B cell (primary cell): ENCODE measurements at regions not wholly inside any gene's neighbourhood (a gene's known extent, or its start where the extent isn't known, plus 50 kb on each side); places are given as distances from the start of the nearest gene placed in this dataset.

Experiments used
- ATAC-seq: fragments of 200-7000 bp; cut with Tn5 transposase; one replicate; pipeline ENCODE4 v1.10.0; 2021; ENCODE audit warnings: low read depth, mild to moderate bottlenecking, moderate number of reproducible peaks, moderate library complexity
- CTCF ChIA-PET: fragments of 350-600 bp; sonication (Branson Sonifier 250); formaldehyde crosslinking; loops from one replicate; lab custom pipeline; 2021; ENCODE audit warnings: antibody characterized with exemption, inconsistent platforms; lab: Charles Lee
- POLR2A ChIA-PET: fragments of 350-600 bp; sonication (Branson Sonifier 250); formaldehyde crosslinking; loops from one replicate; lab custom pipeline; 2021; ENCODE audit warnings: antibody characterized with exemption; lab: Charles Lee
- DNase-seq: peaks from one replicate; pipeline ENCODE4 v3.0.0; 2013
- H2AFZ ChIP-seq: 2 replicates; pipeline ENCODE4 v1.6.1; 2012; ENCODE audit warnings: mild to moderate bottlenecking, low read depth, low read length; ENCODE audit not compliant: insufficient read depth, poor library complexity, severe bottlenecking
- H3K27ac ChIP-seq, 2 donors: 1 replicate in 1 of 2; 2 replicates in 1 of 2; pipeline ENCODE4 v1.5.1; 2012 to 2013; ENCODE audit warnings: low read length in 2 of 2, mild to moderate bottlenecking in 2 of 2, moderate library complexity in 1 of 2
- H3K27me3 ChIP-seq, 4 experiments: fragments of 200-600 bp in 1 of 4; sonication (generic) in 1 of 4; replicated peaks in 1 of 4; 1 replicate in 2 of 4; 2 replicates in 2 of 4; pipeline versions ENCODE4 v1.6.1 to v1.7.0; 2013 to 2016; ENCODE audit warnings: low read length in 3 of 4, mild to moderate bottlenecking in 2 of 4, mixed read lengths in 1 of 4, moderate library complexity in 1 of 4; ENCODE audit not compliant: insufficient read depth in 4 of 4, control insufficient read depth in 3 of 4; ENCODE audit errors: control extremely low read depth in 1 of 4
- H3K36me3 ChIP-seq, 2 experiments: replicated peaks in 1 of 2; 1 replicate in 1 of 2; 2 replicates in 1 of 2; pipeline versions ENCODE4 v1.6.1 to v1.7.1; 2013; ENCODE audit warnings: low read length in 1 of 2; ENCODE audit not compliant: insufficient read depth in 2 of 2, control insufficient read depth in 1 of 2; ENCODE audit errors: control extremely low read depth in 1 of 2, extremely low read depth in 1 of 2
- H3K4me1 ChIP-seq, 2 donors: fragments of 200-600 bp in 1 of 2; sonication (generic) in 1 of 2; 1 replicate in 1 of 2; 2 replicates in 1 of 2; pipeline versions ENCODE4 v1.5.1 to v1.6.1; 2013 to 2017; ENCODE audit warnings: low read length in 2 of 2; ENCODE audit not compliant: control insufficient read depth in 2 of 2, insufficient read depth in 2 of 2
- H3K4me2 ChIP-seq: replicated peaks from 2 replicates; pipeline ENCODE3; 2012; ENCODE audit warnings: mild to moderate bottlenecking, low read depth, low read length; ENCODE audit not compliant: poor library complexity, severe bottlenecking
- H3K4me3 ChIP-seq, 5 experiments: fragments of 200-600 bp in 1 of 5; sonication (generic) in 1 of 5; 1 replicate in 3 of 5; 2 replicates in 2 of 5; pipeline versions ENCODE4 v1.5.1 to v1.7.0; 2011 to 2016; ENCODE audit warnings: low read length in 4 of 5, mild to moderate bottlenecking in 4 of 5, low read depth in 2 of 5, control low read depth in 1 of 5, moderate library complexity in 1 of 5; ENCODE audit not compliant: insufficient read depth in 1 of 5; ENCODE audit errors: control extremely low read depth in 1 of 5, extremely low read depth in 1 of 5
- H3K79me2 ChIP-seq: fragments of 200-600 bp; sonication (generic); one replicate; pipeline ENCODE4 v1.6.0; 2016; ENCODE audit warnings: low read length; ENCODE audit not compliant: control insufficient read depth, insufficient read depth
- H3K9ac ChIP-seq: fragments of 200-600 bp; sonication (generic); 2 replicates; pipeline ENCODE4 v1.6.1; 2017; ENCODE audit warnings: mild to moderate bottlenecking, low read length, moderate library complexity
- H3K9me3 ChIP-seq, 3 donors: one replicate each; pipeline versions ENCODE4 v1.6.1 to v1.7.1; 2013; ENCODE audit warnings: low read length in 2 of 3; ENCODE audit not compliant: control insufficient read depth in 2 of 3, insufficient read depth in 1 of 3; ENCODE audit errors: control extremely low read depth in 1 of 3
- H4K20me1 ChIP-seq: 2 replicates; pipeline ENCODE4 v1.6.0; 2012; ENCODE audit warnings: mild to moderate bottlenecking, low read length; ENCODE audit not compliant: insufficient read depth, control insufficient read depth, poor library complexity, severe bottlenecking
- H3K27ac Mint-ChIP-seq: one replicate; pipeline ENCODE4 v1.8.0; 2021; ENCODE audit warnings: mixed read lengths
- H3K27me3 Mint-ChIP-seq: one replicate; pipeline ENCODE4 v1.8.0; 2021; ENCODE audit warnings: mixed read lengths
- H3K4me1 Mint-ChIP-seq: one replicate; pipeline ENCODE4 v1.8.0; 2021; ENCODE audit warnings: mixed read lengths
- H3K4me3 Mint-ChIP-seq: one replicate; pipeline ENCODE4 v1.8.0; 2021; ENCODE audit warnings: mixed read lengths
- H3K9me3 Mint-ChIP-seq: one replicate; pipeline ENCODE4 v1.8.0; 2022; ENCODE audit warnings: mixed read lengths; ENCODE audit not compliant: insufficient read depth
- CTCF ChIP-seq: fragments of 200-600 bp; IDR thresholded peaks from one replicate; pipeline ENCODE4 v1.8.0; 2022; ENCODE audit warnings: antibody characterized with exemption, mild to moderate bottlenecking
- EZH2 ChIP-seq: IDR thresholded peaks from 2 replicates; pipeline ENCODE4 v1.6.1; 2012; ENCODE audit warnings: borderline replicate concordance, low read depth, mild to moderate bottlenecking, moderate library complexity, low read length; ENCODE audit not compliant: insufficient read depth, poor library complexity, severe bottlenecking
- WGBS: methylation state at CpG from one replicate; pipeline ENCODE4 v1.1.5; 2013; ENCODE audit warnings: missing lambda C conversion rate; ENCODE audit not compliant: insufficient coverage; 5-methylcytosine and 5-hydroxymethylcytosine counted together
- intact Hi-C: fragments of 100-400 bp; cut with micrococcal nuclease; formaldehyde crosslinking; loops from one replicate; pipeline ENCODE4 v1.10.0; 2022

GRCh38 chr5:74314906-74315305 lies 325.6 kb downstream of the ENC1 start:
- Histone ChIP-seq H3K4me3 (no peak overlapping the region), H3K36me3 (no peaks in the 10 kb centered on the region), H3K27ac (no peak overlapping the region), H4K20me1 (no peaks in the 10 kb centered on the region), H3K79me2 (no peaks in the 10 kb centered on the region), H2AFZ (no peak overlapping the region), H3K4me2 (no peak overlapping the region), H3K9ac (no peak overlapping the region), H3K4me1 (no peaks in the 10 kb centered on the region), H3K9me3 (no peaks in the 10 kb centered on the region), H3K27me3 (peaks cover 0 to 3% (median 2%) of the 10 kb centered on the region in 4 experiments)
- intact Hi-C loops: no loop called here
- Mint-ChIP-seq H3K27me3 (peaks cover 20% of the 10 kb centered on the region), H3K4me1 (no peaks in the 10 kb centered on the region), H3K4me3 (no peak overlapping the region), H3K9me3 (peaks cover under 1% of the 10 kb centered on the region), H3K27ac (no peak overlapping the region)
- no peak for TF ChIP-seq CTCF
- TF ChIP-seq EZH2: no peak
- DNase-seq (no peak), ATAC-seq (no peak)
- ChIA-PET POLR2A (no interaction called here), CTCF (no interaction called here)

- POLR2A ChIA-PET: no interaction called here
- no peaks in the 10 kb centered on the region for H4K20me1 ChIP-seq
- H3K27me3 ChIP-seq: peaks cover 0 to 6% (median 2%) of the 10 kb centered on the region in 4 experiments
- H3K9me3 Mint-ChIP-seq: no peaks in the 10 kb centered on the region
- no peak overlapping the region for H3K27ac ChIP-seq
- no peak overlapping the region for H3K9ac ChIP-seq
- DNase-seq (no peak), ATAC-seq (no peak)
- H3K4me2 ChIP-seq: no peak overlapping the region
- no peaks in the 10 kb centered on the region for H3K79me2 ChIP-seq
- CTCF ChIA-PET: no interaction called here
- TF ChIP-seq EZH2 (no peak), CTCF (no peak)
- no peaks in the 10 kb centered on the region for H3K9me3 ChIP-seq
- 90% methylated on average over 3 of the region's 5 CpGs for WGBS
- intact Hi-C loops: no loop called here
- no peaks in the 10 kb centered on the region for H3K4me1 ChIP-seq
- no peak overlapping the region for H3K4me3 ChIP-seq
- H3K36me3 ChIP-seq: no peaks in the 10 kb centered on the region
- no peak overlapping the region for H2AFZ ChIP-seq
- no peak overlapping the region for H3K4me3 Mint-ChIP-seq
- H3K4me1 Mint-ChIP-seq: no peaks in the 10 kb centered on the region
- no peak overlapping the region for H3K27ac Mint-ChIP-seq
- H3K27me3 Mint-ChIP-seq: peaks cover 20% of the 10 kb centered on the region
These were observed 326.6 kb downstream of the ENC1 start for GRCh38 chr5:74313896-74314295.
